Endodermal cell (in vitro differentiated cells): ENCODE measurements at regions not wholly inside any gene's neighbourhood (a gene's known extent, or its start where the extent isn't known, plus 50 kb on each side); places are given as distances from the start of the nearest gene placed in this dataset.
"Not testable (repeated sequence)": the region's sequence is repeated elsewhere in the genome, so short reads cannot be mapped to it uniquely, and the experiment has no call there.

Experiments
- DNase-seq: peaks from one replicate; pipeline ENCODE4 v3.0.0-alpha.2; 2017
- H3K27ac ChIP-seq: 2 replicates; pipeline ENCODE4 v1.5.1; 2013; ENCODE audit warnings: mild to moderate bottlenecking, low read depth, low read length, moderate library complexity
- H3K27me3 ChIP-seq: 2 replicates; pipeline ENCODE4 v1.6.1; 2013; ENCODE audit warnings: mild to moderate bottlenecking, low read length, moderate library complexity; ENCODE audit not compliant: insufficient read depth, control insufficient read depth, poor library complexity, severe bottlenecking
- H3K36me3 ChIP-seq: 2 replicates; pipeline ENCODE4 v1.7.0; 2013; ENCODE audit warnings: mild to moderate bottlenecking, low read length, moderate library complexity; ENCODE audit not compliant: control insufficient read depth, insufficient read depth
- H3K4me1 ChIP-seq: one replicate; pipeline ENCODE4 v1.7.0; 2013; ENCODE audit warnings: low read length; ENCODE audit not compliant: control insufficient read depth, insufficient read depth
- H3K4me3 ChIP-seq: 2 replicates; pipeline ENCODE4 v1.5.1; 2013; ENCODE audit warnings: mild to moderate bottlenecking, low read length, moderate library complexity
- H3K9ac ChIP-seq: 2 replicates; pipeline ENCODE4 v1.6.1; 2013; ENCODE audit warnings: mild to moderate bottlenecking, low read length, moderate library complexity; ENCODE audit not compliant: poor library complexity, severe bottlenecking; ENCODE audit errors: extremely low read depth
- H3K9me3 ChIP-seq: 2 replicates; pipeline ENCODE4 v1.6.1; 2013; ENCODE audit warnings: mild to moderate bottlenecking, low read length, moderate library complexity; ENCODE audit not compliant: control insufficient read depth
- H3K27ac Mint-ChIP-seq: 2 replicates; pipeline ENCODE4 v1.8.0; 2020; ENCODE audit warnings: mixed read lengths
- H3K27me3 Mint-ChIP-seq: 2 replicates; pipeline ENCODE4 v1.8.0; 2021; ENCODE audit warnings: mild to moderate bottlenecking, mixed read lengths; ENCODE audit not compliant: insufficient read depth
- H3K36me3 Mint-ChIP-seq: 2 replicates; pipeline ENCODE4 v1.8.0; 2020; ENCODE audit warnings: low read depth, mixed read lengths
- H3K4me1 Mint-ChIP-seq: 2 replicates; pipeline ENCODE4 v1.8.0; 2020; ENCODE audit warnings: mixed read lengths
- H3K4me3 Mint-ChIP-seq: 2 replicates; pipeline ENCODE4 v1.8.0; 2020; ENCODE audit warnings: mild to moderate bottlenecking, moderate library complexity, mixed read lengths
- H3K9me3 Mint-ChIP-seq: 2 replicates; pipeline ENCODE4 v1.8.0; 2020; ENCODE audit warnings: mild to moderate bottlenecking, mixed read lengths
- CTCF ChIP-seq: fragments of 200-600 bp; sonication (generic); conservative IDR thresholded peaks from 2 replicates; pipeline ENCODE4 v1.5.0; 2021; ENCODE audit warnings: antibody characterized with exemption, mild to moderate bottlenecking
- WGBS, 2 experiments: methylation state at CpG; one replicate each; pipeline versions ENCODE4 v1.1.5 to v1.1.7; 2013; ENCODE audit warnings: missing lambda C conversion rate in 2 of 2, mixed read lengths in 1 of 2; ENCODE audit not compliant: insufficient coverage in 1 of 2, insufficient read length in 1 of 2; 5-methylcytosine and 5-hydroxymethylcytosine counted together

GRCh38 chr14:28398506-28398905 lies 368.1 kb upstream of the FOXG1 start:
- peaks cover 11% of the 10 kb centered on the region for H3K4me1 Mint-ChIP-seq
- H3K36me3 Mint-ChIP-seq: no peaks in the 10 kb centered on the region
- H3K9me3 Mint-ChIP-seq: no peaks in the 10 kb centered on the region
- no peak overlapping the region for H3K27ac ChIP-seq
- H3K4me3 ChIP-seq: no peak overlapping the region
- no peak for DNase-seq
- no peaks in the 10 kb centered on the region for H3K27me3 ChIP-seq
- H3K9ac ChIP-seq: no peak overlapping the region
- no peak overlapping the region for H3K27ac Mint-ChIP-seq
- WGBS, 2 experiments: 96 to 100% methylated on average over 1 to 2 of the region's 2 CpGs
- H3K4me1 ChIP-seq: no peaks in the 10 kb centered on the region
- no peak for TF ChIP-seq CTCF
- H3K9me3 ChIP-seq: no peaks in the 10 kb centered on the region
- no peak overlapping the region for H3K4me3 Mint-ChIP-seq
- H3K36me3 ChIP-seq: no peaks in the 10 kb centered on the region
- no peaks in the 10 kb centered on the region for H3K27me3 Mint-ChIP-seq

- not testable (repeated sequence) for H3K9me3 ChIP-seq, H3K36me3 ChIP-seq, H3K4me1 ChIP-seq, H3K27me3 Mint-ChIP-seq, DNase-seq, H3K9me3 Mint-ChIP-seq, H3K9ac ChIP-seq, H3K36me3 Mint-ChIP-seq, H3K27ac ChIP-seq, H3K4me3 Mint-ChIP-seq, H3K27me3 ChIP-seq, H3K27ac Mint-ChIP-seq, H3K4me3 ChIP-seq
- peaks cover 11% of the 10 kb centered on the region for H3K4me1 Mint-ChIP-seq
- 75% methylated on average over 1 of the region's 4 CpGs; no CpG with 5 or more reads in 1 of the 2 experiments for WGBS, 2 experiments
These were observed 364.9 kb upstream of the FOXG1 start for GRCh38 chr14:28401705-28402104.

- Histone ChIP-seq H3K27me3 (no peaks in the 10 kb centered on the region), H3K4me1 (no peaks in the 10 kb centered on the region), H3K36me3 (no peaks in the 10 kb centered on the region), H3K9me3 (no peaks in the 10 kb centered on the region), H3K27ac (no peak overlapping the region), H3K9ac (no peak overlapping the region), H3K4me3 (no peak overlapping the region)
- Mint-ChIP-seq H3K27ac (no peak overlapping the region), H3K4me3 (no peak overlapping the region), H3K4me1 (peaks cover 5% of the 10 kb centered on the region), H3K9me3 (no peaks in the 10 kb centered on the region), H3K36me3 (peaks cover 3% of the 10 kb centered on the region), H3K27me3 (no peaks in the 10 kb centered on the region)
- TF ChIP-seq CTCF: no peak
- 67 to 82% methylated on average over 1 to 2 of the region's 2 CpGs for WGBS, 2 experiments
- DNase-seq: no peak
These were observed 360.4 kb upstream of the FOXG1 start for GRCh38 chr14:28406196-28406595.
